ENCODE measurements at regions not wholly inside any gene's neighbourhood (a gene's known extent, or its start where the extent isn't known, plus 50 kb on each side); places are given as distances from the start of the nearest gene placed in this dataset.

DNA sequence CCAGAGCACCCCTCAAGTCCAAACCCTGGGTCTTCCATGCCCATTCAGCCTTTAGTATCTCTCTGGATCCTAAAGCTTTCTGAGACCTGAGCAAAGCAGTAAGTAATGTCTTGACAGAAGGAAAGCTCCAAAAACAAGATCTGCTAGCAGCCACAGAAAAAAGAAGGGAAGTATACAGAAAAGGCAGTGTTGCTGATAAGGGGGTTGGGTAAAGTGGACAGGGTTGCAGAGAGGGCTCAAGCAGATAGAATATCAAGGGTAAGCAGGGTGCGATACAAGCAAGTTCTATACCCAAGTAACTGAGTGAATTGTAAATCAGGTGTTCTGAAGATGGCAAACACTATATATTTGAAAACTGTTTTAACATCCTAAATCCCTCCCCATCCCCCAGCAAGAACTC is 113.4 kb upstream of the CARMIL1 start:
- TF ChIP-seq, protein P1, sequence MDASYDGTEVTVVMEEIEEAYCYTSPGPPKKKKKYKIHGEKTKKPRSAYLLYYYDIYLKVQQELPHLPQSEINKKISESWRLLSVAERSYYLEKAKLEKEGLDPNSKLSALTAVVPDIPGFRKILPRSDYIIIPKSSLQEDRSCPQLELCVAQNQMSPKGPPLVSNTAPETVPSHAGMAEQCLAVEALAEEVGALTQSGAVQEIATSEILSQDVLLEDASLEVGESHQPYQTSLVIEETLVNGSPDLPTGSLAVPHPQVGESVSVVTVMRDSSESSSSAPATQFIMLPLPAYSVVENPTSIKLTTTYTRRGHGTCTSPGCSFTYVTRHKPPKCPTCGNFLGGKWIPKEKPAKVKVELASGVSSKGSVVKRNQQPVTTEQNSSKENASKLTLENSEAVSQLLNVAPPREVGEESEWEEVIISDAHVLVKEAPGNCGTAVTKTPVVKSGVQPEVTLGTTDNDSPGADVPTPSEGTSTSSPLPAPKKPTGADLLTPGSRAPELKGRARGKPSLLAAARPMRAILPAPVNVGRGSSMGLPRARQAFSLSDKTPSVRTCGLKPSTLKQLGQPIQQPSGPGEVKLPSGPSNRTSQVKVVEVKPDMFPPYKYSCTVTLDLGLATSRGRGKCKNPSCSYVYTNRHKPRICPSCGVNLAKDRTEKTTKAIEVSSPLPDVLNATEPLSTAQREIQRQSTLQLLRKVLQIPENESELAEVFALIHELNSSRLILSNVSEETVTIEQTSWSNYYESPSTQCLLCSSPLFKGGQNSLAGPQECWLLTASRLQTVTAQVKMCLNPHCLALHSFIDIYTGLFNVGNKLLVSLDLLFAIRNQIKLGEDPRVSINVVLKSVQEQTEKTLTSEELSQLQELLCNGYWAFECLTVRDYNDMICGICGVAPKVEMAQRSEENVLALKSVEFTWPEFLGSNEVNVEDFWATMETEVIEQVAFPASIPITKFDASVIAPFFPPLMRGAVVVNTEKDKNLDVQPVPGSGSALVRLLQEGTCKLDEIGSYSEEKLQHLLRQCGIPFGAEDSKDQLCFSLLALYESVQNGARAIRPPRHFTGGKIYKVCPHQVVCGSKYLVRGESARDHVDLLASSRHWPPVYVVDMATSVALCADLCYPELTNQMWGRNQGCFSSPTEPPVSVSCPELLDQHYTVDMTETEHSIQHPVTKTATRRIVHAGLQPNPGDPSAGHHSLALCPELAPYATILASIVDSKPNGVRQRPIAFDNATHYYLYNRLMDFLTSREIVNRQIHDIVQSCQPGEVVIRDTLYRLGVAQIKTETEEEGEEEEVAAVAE (CRISPR knock-in tag; IDR thresholded peaks at IDR 0.05; ENCODE audit: borderline replicate concordance), result no peak
- TF ChIP-seq, protein P2, sequence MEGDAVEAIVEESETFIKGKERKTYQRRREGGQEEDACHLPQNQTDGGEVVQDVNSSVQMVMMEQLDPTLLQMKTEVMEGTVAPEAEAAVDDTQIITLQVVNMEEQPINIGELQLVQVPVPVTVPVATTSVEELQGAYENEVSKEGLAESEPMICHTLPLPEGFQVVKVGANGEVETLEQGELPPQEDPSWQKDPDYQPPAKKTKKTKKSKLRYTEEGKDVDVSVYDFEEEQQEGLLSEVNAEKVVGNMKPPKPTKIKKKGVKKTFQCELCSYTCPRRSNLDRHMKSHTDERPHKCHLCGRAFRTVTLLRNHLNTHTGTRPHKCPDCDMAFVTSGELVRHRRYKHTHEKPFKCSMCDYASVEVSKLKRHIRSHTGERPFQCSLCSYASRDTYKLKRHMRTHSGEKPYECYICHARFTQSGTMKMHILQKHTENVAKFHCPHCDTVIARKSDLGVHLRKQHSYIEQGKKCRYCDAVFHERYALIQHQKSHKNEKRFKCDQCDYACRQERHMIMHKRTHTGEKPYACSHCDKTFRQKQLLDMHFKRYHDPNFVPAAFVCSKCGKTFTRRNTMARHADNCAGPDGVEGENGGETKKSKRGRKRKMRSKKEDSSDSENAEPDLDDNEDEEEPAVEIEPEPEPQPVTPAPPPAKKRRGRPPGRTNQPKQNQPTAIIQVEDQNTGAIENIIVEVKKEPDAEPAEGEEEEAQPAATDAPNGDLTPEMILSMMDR (CRISPR knock-in tag; IDR thresholded peaks at IDR 0.05), result no peak
- TF ChIP-seq ZNF432 (CRISPR knock-in tag; IDR thresholded peaks at IDR 0.05; ENCODE audit: borderline replicate concordance), result no peak
